ENCODE measurements at regions not wholly inside any gene's neighbourhood (a gene's known extent, or its start where the extent isn't known, plus 50 kb on each side); places are given as distances from the start of the nearest gene placed in this dataset.

DNA sequence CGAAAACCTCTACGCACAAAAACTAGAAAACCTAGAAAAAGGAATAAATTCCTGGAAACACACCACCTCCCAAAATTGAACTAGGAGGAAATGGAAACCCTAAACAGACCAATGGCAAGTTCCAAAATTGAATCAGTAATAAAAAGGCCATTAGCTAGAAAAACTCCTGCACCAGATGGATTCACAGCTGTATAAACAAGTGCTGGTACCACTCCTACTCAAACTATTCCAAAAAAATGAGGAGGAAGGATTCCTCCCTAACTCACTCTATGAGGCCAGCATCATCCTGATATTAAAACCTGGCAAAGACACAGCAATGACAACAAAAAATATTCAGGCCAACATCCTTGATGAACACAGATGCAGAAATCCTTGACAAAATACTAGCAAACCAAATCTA lies 228.2 kb downstream of the CHRM2 start:
- TF ChIP-seq, protein P1, sequence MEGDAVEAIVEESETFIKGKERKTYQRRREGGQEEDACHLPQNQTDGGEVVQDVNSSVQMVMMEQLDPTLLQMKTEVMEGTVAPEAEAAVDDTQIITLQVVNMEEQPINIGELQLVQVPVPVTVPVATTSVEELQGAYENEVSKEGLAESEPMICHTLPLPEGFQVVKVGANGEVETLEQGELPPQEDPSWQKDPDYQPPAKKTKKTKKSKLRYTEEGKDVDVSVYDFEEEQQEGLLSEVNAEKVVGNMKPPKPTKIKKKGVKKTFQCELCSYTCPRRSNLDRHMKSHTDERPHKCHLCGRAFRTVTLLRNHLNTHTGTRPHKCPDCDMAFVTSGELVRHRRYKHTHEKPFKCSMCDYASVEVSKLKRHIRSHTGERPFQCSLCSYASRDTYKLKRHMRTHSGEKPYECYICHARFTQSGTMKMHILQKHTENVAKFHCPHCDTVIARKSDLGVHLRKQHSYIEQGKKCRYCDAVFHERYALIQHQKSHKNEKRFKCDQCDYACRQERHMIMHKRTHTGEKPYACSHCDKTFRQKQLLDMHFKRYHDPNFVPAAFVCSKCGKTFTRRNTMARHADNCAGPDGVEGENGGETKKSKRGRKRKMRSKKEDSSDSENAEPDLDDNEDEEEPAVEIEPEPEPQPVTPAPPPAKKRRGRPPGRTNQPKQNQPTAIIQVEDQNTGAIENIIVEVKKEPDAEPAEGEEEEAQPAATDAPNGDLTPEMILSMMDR (IDR thresholded peaks at IDR 0.05) = no peak
- TF ChIP-seq POLR2AphosphoS5 (IDR thresholded peaks at IDR 0.05; ENCODE audit: low read depth, low read length) (no peak), SIN3A (IDR thresholded peaks at IDR 0.05; ENCODE audit: borderline replicate concordance, insufficient read depth, low read depth, low read length) (no peak), TCF7L2 (IDR thresholded peaks at IDR 0.05; ENCODE audit: low read depth, low read length) (no peak)
- TF ChIP-seq, protein P2, sequence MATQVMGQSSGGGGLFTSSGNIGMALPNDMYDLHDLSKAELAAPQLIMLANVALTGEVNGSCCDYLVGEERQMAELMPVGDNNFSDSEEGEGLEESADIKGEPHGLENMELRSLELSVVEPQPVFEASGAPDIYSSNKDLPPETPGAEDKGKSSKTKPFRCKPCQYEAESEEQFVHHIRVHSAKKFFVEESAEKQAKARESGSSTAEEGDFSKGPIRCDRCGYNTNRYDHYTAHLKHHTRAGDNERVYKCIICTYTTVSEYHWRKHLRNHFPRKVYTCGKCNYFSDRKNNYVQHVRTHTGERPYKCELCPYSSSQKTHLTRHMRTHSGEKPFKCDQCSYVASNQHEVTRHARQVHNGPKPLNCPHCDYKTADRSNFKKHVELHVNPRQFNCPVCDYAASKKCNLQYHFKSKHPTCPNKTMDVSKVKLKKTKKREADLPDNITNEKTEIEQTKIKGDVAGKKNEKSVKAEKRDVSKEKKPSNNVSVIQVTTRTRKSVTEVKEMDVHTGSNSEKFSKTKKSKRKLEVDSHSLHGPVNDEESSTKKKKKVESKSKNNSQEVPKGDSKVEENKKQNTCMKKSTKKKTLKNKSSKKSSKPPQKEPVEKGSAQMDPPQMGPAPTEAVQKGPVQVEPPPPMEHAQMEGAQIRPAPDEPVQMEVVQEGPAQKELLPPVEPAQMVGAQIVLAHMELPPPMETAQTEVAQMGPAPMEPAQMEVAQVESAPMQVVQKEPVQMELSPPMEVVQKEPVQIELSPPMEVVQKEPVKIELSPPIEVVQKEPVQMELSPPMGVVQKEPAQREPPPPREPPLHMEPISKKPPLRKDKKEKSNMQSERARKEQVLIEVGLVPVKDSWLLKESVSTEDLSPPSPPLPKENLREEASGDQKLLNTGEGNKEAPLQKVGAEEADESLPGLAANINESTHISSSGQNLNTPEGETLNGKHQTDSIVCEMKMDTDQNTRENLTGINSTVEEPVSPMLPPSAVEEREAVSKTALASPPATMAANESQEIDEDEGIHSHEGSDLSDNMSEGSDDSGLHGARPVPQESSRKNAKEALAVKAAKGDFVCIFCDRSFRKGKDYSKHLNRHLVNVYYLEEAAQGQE (IDR thresholded peaks at IDR 0.05; ENCODE audit: insufficient read depth in 1 of 2, low read depth in 2 of 2, low read length in 1 of 2) = no peak

All from Panc1 (cell line).